Caco-2 (cell line): ENCODE measurements at regions not wholly inside any gene's neighbourhood (a gene's known extent, or its start where the extent isn't known, plus 50 kb on each side); places are given as distances from the start of the nearest gene placed in this dataset.

Source experiments
- BruUV-seq: library from RNA; stranded (reverse); fragments of 400-500 nt; replicated peaks from 2 replicates; lab custom pipeline; 2021; lab: Mats Ljungman, UMichigan
- CTCF ChIA-PET: fragments of 300-600 bp; sonication (Branson Sonifier 250); formaldehyde crosslinking; loops from one replicate; lab custom pipeline; 2022; ENCODE audit warnings: antibody characterized with exemption; lab: Charles Lee
- POLR2A ChIA-PET: fragments of 300-600 bp; sonication (Branson Sonifier 250); formaldehyde crosslinking; loops from one replicate; lab custom pipeline; 2022; ENCODE audit warnings: antibody characterized with exemption; lab: Charles Lee
- DNase-seq, 2 experiments: peaks; one replicate each; pipeline versions ENCODE4 v3.0.0 to v3.0.0-alpha.2; 2020 to 2022
- H3K27me3 ChIP-seq: replicated peaks from 2 replicates; pipeline ENCODE4 v1.6.0; 2011; ENCODE audit warnings: low read length; ENCODE audit not compliant: control insufficient read depth, insufficient read depth
- H3K36me3 ChIP-seq: 2 replicates; pipeline ENCODE4 v1.5.1; 2011; ENCODE audit warnings: low read length; ENCODE audit not compliant: control insufficient read depth, insufficient read depth
- H3K4me1 ChIP-seq: fragments of 250-450 bp; sonication (Bioruptor Pico); 2 replicates; pipeline ENCODE4 v1.5.1; 2020; ENCODE audit warnings: mild to moderate bottlenecking
- H3K4me3 ChIP-seq: 2 replicates; pipeline ENCODE4 v1.5.1; 2011; ENCODE audit warnings: low read depth, mild to moderate bottlenecking, control low read depth, low read length
- H3K9me3 ChIP-seq: fragments of 250-450 bp; sonication (Bioruptor Pico); 2 replicates; pipeline ENCODE4 v1.5.1; 2020; ENCODE audit warnings: mild to moderate bottlenecking, moderate library complexity
- H3K27ac Mint-ChIP-seq: one replicate; pipeline ENCODE4 v1.8.0; 2022; ENCODE audit warnings: mixed read lengths; ENCODE audit not compliant: unreplicated experiment
- H3K27me3 Mint-ChIP-seq: one replicate; pipeline ENCODE4 v1.8.0; 2022; ENCODE audit warnings: mixed read lengths; ENCODE audit not compliant: insufficient read depth, unreplicated experiment
- H3K36me3 Mint-ChIP-seq: one replicate; pipeline ENCODE4 v1.8.0; 2022; ENCODE audit warnings: mild to moderate bottlenecking, mixed read lengths; ENCODE audit not compliant: insufficient read depth, unreplicated experiment
- H3K4me1 Mint-ChIP-seq: one replicate; pipeline ENCODE4 v1.8.0; 2022; ENCODE audit warnings: low read depth, mixed read lengths; ENCODE audit not compliant: unreplicated experiment
- H3K4me3 Mint-ChIP-seq: one replicate; pipeline ENCODE4 v1.8.0; 2022; ENCODE audit warnings: mild to moderate bottlenecking, moderate library complexity, mixed read lengths; ENCODE audit not compliant: unreplicated experiment
- H3K9me3 Mint-ChIP-seq: one replicate; pipeline ENCODE4 v1.8.0; 2022; ENCODE audit warnings: mixed read lengths; ENCODE audit not compliant: unreplicated experiment
- intact Hi-C: fragments of 100-400 bp; cut with micrococcal nuclease; formaldehyde crosslinking; loops from one replicate; pipeline ENCODE4 v1.10.0; 2022; ENCODE audit not compliant: unreplicated experiment
- TF ChIP-seq, protein P1 (sequence below), 2 experiments: fragments of 200-600 bp in 1 of 2; IDR thresholded peaks; 1 replicate in 1 of 2; 2 replicates in 1 of 2; pipeline versions ENCODE4 v1.5.1 to v1.8.0; 2011 to 2022; ENCODE audit warnings: antibody characterized with exemption in 1 of 2, control low read depth in 1 of 2, inconsistent platforms in 1 of 2, low read depth in 1 of 2, low read length in 1 of 2, mild to moderate bottlenecking in 1 of 2, moderate library complexity in 1 of 2; ENCODE audit not compliant: insufficient read depth in 1 of 2, severe bottlenecking in 1 of 2, unreplicated experiment in 1 of 2

DNA sequence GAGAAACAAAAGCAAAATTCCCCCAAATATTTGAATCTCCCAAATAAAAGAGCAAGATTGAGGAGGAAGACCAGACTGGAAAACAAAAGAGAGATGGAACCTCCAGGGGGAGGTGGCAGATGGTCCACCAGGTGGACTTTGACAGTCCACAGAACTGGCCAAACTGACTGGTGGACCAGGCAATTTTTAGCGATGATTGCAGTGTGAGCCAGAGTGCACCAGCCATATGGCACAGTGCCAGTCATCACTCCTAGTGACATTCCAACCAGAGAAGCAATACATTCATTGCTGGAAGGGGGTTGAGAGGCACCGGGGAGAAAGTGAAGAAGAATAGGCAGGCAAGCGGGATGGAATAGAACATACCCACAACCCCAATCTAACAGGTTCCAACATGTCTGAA, 182.9 kb downstream of the EXOC5 start:
- ChIA-PET POLR2A (no interaction called here), CTCF (no interaction called here)
- Histone ChIP-seq H3K4me1 (no peaks in the 10 kb centered on the region), H3K36me3 (no peaks in the 10 kb centered on the region), H3K27me3 (no peaks in the 10 kb centered on the region), H3K4me3 (no peak overlapping the region), H3K9me3 (no peaks in the 10 kb centered on the region)
- no peak for DNase-seq
- BruUV-seq, result no TSS peak
- no peaks in the 10 kb centered on the region for H3K9me3 Mint-ChIP-seq
- H3K27ac Mint-ChIP-seq, result no peak overlapping the region
- H3K36me3 Mint-ChIP-seq, result no peaks in the 10 kb centered on the region
- intact Hi-C loops, result no loop called here
- TF ChIP-seq, protein P1, sequence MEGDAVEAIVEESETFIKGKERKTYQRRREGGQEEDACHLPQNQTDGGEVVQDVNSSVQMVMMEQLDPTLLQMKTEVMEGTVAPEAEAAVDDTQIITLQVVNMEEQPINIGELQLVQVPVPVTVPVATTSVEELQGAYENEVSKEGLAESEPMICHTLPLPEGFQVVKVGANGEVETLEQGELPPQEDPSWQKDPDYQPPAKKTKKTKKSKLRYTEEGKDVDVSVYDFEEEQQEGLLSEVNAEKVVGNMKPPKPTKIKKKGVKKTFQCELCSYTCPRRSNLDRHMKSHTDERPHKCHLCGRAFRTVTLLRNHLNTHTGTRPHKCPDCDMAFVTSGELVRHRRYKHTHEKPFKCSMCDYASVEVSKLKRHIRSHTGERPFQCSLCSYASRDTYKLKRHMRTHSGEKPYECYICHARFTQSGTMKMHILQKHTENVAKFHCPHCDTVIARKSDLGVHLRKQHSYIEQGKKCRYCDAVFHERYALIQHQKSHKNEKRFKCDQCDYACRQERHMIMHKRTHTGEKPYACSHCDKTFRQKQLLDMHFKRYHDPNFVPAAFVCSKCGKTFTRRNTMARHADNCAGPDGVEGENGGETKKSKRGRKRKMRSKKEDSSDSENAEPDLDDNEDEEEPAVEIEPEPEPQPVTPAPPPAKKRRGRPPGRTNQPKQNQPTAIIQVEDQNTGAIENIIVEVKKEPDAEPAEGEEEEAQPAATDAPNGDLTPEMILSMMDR (IDR thresholded peaks at IDR 0.05; ENCODE audit: insufficient read depth in 1 of 2, low read depth in 1 of 2, low read length in 1 of 2, severe bottlenecking in 1 of 2, unreplicated experiment in 1 of 2), result no peak
- H3K4me1 Mint-ChIP-seq, result no peaks in the 10 kb centered on the region
- peaks cover 3% of the 10 kb centered on the region for H3K27me3 Mint-ChIP-seq
- no peak overlapping the region for H3K4me3 Mint-ChIP-seq

DNA sequence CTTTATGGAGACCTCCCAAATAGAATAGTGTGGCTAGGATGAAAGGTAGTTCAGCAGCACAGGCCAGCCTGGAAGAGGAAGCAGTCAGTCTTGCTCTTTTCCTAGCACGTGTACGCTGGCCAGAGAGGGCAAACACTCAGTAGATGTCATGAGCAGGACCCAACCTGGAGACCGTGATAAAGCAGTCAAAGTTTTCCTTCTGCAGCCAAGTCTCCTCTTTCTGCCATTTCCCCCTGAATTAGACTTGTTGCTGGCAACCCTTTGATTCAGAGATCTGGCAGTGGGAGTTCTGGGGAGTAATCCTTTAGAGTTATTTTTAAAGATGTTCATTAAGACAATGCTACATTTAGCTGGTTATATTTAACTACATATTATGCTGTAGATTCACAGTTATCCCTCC, 183.7 kb downstream of the EXOC5 start:
- DNase-seq, result no peak
- ChIA-PET CTCF (no interaction called here), POLR2A (no interaction called here)
- Mint-ChIP-seq H3K4me3 (no peak overlapping the region), H3K36me3 (no peaks in the 10 kb centered on the region), H3K4me1 (no peaks in the 10 kb centered on the region), H3K27ac (no peak overlapping the region), H3K9me3 (no peaks in the 10 kb centered on the region), H3K27me3 (peaks cover 3% of the 10 kb centered on the region)
- Histone ChIP-seq H3K9me3 (no peaks in the 10 kb centered on the region), H3K4me3 (no peak overlapping the region), H3K27me3 (no peaks in the 10 kb centered on the region), H3K36me3 (no peaks in the 10 kb centered on the region), H3K4me1 (no peaks in the 10 kb centered on the region)
- intact Hi-C loops, result no loop called here
- no TSS peak for BruUV-seq
- TF ChIP-seq, protein P1 (IDR thresholded peaks at IDR 0.05; ENCODE audit: insufficient read depth in 1 of 2, low read depth in 1 of 2, low read length in 1 of 2, severe bottlenecking in 1 of 2, unreplicated experiment in 1 of 2), result no peak

DNA sequence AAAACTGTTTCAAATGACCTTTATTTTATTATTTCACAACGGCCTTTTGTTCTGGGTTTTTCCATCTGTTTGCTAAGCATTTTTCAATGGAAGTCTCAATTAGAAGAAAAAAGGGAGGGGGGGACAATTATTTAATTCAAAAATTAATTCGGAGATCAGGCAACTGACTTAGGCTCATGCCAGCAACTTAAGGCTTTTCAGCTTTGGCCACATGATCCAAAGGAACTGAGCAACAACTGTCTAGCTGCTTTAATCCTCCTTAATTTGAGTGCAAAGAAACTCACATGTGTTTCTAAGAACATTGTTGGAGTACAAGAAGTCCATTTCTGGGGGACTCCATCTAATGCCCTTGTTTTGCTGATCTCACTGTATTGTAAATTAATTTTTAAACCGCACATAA, 188.0 kb downstream of the EXOC5 start:
- Mint-ChIP-seq H3K27me3 (peaks cover 3% of the 10 kb centered on the region), H3K4me3 (no peak overlapping the region)

More for the DNA sequence above, 188.0 kb downstream of the EXOC5 start:
- TF ChIP-seq, protein P1 (IDR thresholded peaks at IDR 0.05; ENCODE audit: insufficient read depth in 1 of 2, low read depth in 1 of 2, low read length in 1 of 2, severe bottlenecking in 1 of 2, unreplicated experiment in 1 of 2), result no peak
- H3K4me3 ChIP-seq, result no peak overlapping the region
- no peaks in the 10 kb centered on the region for H3K27me3 ChIP-seq
- no peaks in the 10 kb centered on the region for H3K4me1 Mint-ChIP-seq
- no peaks in the 10 kb centered on the region for H3K36me3 Mint-ChIP-seq
- no peaks in the 10 kb centered on the region for H3K9me3 ChIP-seq
- CTCF ChIA-PET, result no interaction called here
- H3K4me1 ChIP-seq, result no peaks in the 10 kb centered on the region
- H3K27ac Mint-ChIP-seq, result no peak overlapping the region
- intact Hi-C loops, result no loop called here
- DNase-seq, result no peak
- H3K9me3 Mint-ChIP-seq, result no peaks in the 10 kb centered on the region
- POLR2A ChIA-PET, result no interaction called here
- no TSS peak for BruUV-seq
- H3K36me3 ChIP-seq, result no peaks in the 10 kb centered on the region
